ENCODE measurements at regions not wholly inside any gene's neighbourhood (a gene's known extent, or its start where the extent isn't known, plus 50 kb on each side); places are given as distances from the start of the nearest gene placed in this dataset.
"Not testable (repeated sequence)": the region's sequence is repeated elsewhere in the genome, so short reads cannot be mapped to it uniquely, and the experiment has no call there.

- TF ChIP-seq CTCF (conservative IDR thresholded peaks at IDR 0.05; ENCODE audit: low read depth in 2 of 2) (no peak), EZH2phosphoT487 (IDR thresholded peaks at IDR 0.05; ENCODE audit: unreplicated experiment) (no peak), ZNF331 (CRISPR knock-in tag; IDR thresholded peaks at IDR 0.05; ENCODE audit: low read depth) (no peak), NANOG (IDR thresholded peaks at IDR 0.05; ENCODE audit: borderline replicate concordance) (no peak), CREB1 (CRISPR knock-in tag; IDR thresholded peaks at IDR 0.05; ENCODE audit: low read depth) (no peak), EZH2 (IDR thresholded peaks at IDR 0.05; ENCODE audit: low read depth, unreplicated experiment) (no peak), ZNF114 (CRISPR knock-in tag; IDR thresholded peaks at IDR 0.05) (no peak), POLR2AphosphoS5 (IDR thresholded peaks at IDR 0.05; ENCODE audit: low read depth) (no peak), STAT1 (IDR thresholded peaks at IDR 0.05; ENCODE audit: unreplicated experiment) (no peak)
Observed at GRCh38 chr4:157687971-157688370, 467.4 kb downstream of the GRIA2 start (continued).

- not testable (repeated sequence) for H3K27ac ChIP-seq (ENCODE audit: low read depth); DNase-seq (ENCODE audit: low spot score); H3K4me3 ChIP-seq; H3K27ac Mint-ChIP-seq; H4K20me1 ChIP-seq (replicated peaks; ENCODE audit: insufficient read depth); H3K36me3 ChIP-seq (ENCODE audit: insufficient read depth); H3K4me1 Mint-ChIP-seq; H2AFZ ChIP-seq; H3K4me3 Mint-ChIP-seq; ATAC-seq; H3K27me3 ChIP-seq (ENCODE audit: insufficient read depth); H3F3A ChIP-seq (replicated peaks; ENCODE audit: low read depth); H3K4me2 ChIP-seq; H3K79me2 ChIP-seq (replicated peaks; ENCODE audit: insufficient read depth); H3K27me3 Mint-ChIP-seq (ENCODE audit: insufficient read depth, low read depth, poor library complexity); H3K9me2 ChIP-seq (ENCODE audit: insufficient read depth); H3K4me1 ChIP-seq (ENCODE audit: insufficient read depth)
- peaks cover 24% of the 10 kb centered on the region for H3K36me3 Mint-ChIP-seq (ENCODE audit: low read depth)
- H3K9me3 Mint-ChIP-seq, result peaks cover 24% of the 10 kb centered on the region
Observed at GRCh38 chr4:157679326-157679725, 458.8 kb downstream of the GRIA2 start.

- no peak overlapping the region for H3K4me3 ChIP-seq
- no peak overlapping the region for H3K27ac Mint-ChIP-seq
- peaks cover 24% of the 10 kb centered on the region for H3K36me3 Mint-ChIP-seq (ENCODE audit: low read depth)
- H3K36me3 ChIP-seq (ENCODE audit: insufficient read depth), result no peaks in the 10 kb centered on the region
- H4K20me1 ChIP-seq (replicated peaks; ENCODE audit: insufficient read depth), result no peaks in the 10 kb centered on the region
- no peak for ATAC-seq
- H3K27me3 ChIP-seq (ENCODE audit: insufficient read depth), result no peaks in the 10 kb centered on the region
- no peak overlapping the region for H3K4me3 Mint-ChIP-seq
- H3K9me2 ChIP-seq (ENCODE audit: insufficient read depth), result no peaks in the 10 kb centered on the region
- DNase-seq (ENCODE audit: low spot score), result no peak
- H3F3A ChIP-seq (replicated peaks; ENCODE audit: low read depth), result no peaks in the 10 kb centered on the region
- no peaks in the 10 kb centered on the region for H3K79me2 ChIP-seq (replicated peaks; ENCODE audit: insufficient read depth)
- H3K27me3 Mint-ChIP-seq (ENCODE audit: insufficient read depth, low read depth, poor library complexity), result no peaks in the 10 kb centered on the region
- no peak overlapping the region for H3K27ac ChIP-seq (ENCODE audit: low read depth)
- H3K4me2 ChIP-seq, result no peak overlapping the region
- no peaks in the 10 kb centered on the region for H3K4me1 ChIP-seq (ENCODE audit: insufficient read depth)
- no peaks in the 10 kb centered on the region for H3K4me1 Mint-ChIP-seq
- H2AFZ ChIP-seq, result no peak overlapping the region
- H3K9me3 Mint-ChIP-seq, result peaks cover 24% of the 10 kb centered on the region
- TF ChIP-seq REST (IDR thresholded peaks at IDR 0.05; ENCODE audit: unreplicated experiment) (no peak), ZNF331 (CRISPR knock-in tag; IDR thresholded peaks at IDR 0.05; ENCODE audit: low read depth) (no peak), ZNF114 (CRISPR knock-in tag; IDR thresholded peaks at IDR 0.05) (no peak), ETS1 (IDR thresholded peaks at IDR 0.05) (no peak), EZH2phosphoT487 (IDR thresholded peaks at IDR 0.05; ENCODE audit: unreplicated experiment) (no peak), CTCF (conservative IDR thresholded peaks at IDR 0.05; ENCODE audit: low read depth in 2 of 2) (no peak), JUNB (IDR thresholded peaks at IDR 0.05; ENCODE audit: unreplicated experiment) (no peak), NANOG (IDR thresholded peaks at IDR 0.05; ENCODE audit: borderline replicate concordance) (no peak), STAT1 (IDR thresholded peaks at IDR 0.05; ENCODE audit: unreplicated experiment) (no peak), EZH2 (IDR thresholded peaks at IDR 0.05; ENCODE audit: low read depth, unreplicated experiment) (no peak)
Observed at GRCh38 chr4:157678478-157678877, 457.9 kb downstream of the GRIA2 start.
